ENCODE measurements at regions not wholly inside any gene's neighbourhood (a gene's known extent, or its start where the extent isn't known, plus 50 kb on each side); places are given as distances from the start of the nearest gene placed in this dataset.

GRCh38 chr4:134645778-134646177 lies 444.2 kb upstream of the PABPC4L start:
- H3K27me3 ChIP-seq (ENCODE audit: control insufficient read depth, insufficient read depth, low read length), result no peaks in the 10 kb centered on the region
- H3K36me3 ChIP-seq (ENCODE audit: control insufficient read depth, insufficient read depth, low read length), result no peaks in the 10 kb centered on the region
- H3K4me3 ChIP-seq (ENCODE audit: low read depth, low read length), result no peak overlapping the region
- TF ChIP-seq CTCF (IDR thresholded peaks at IDR 0.05; ENCODE audit: insufficient read depth, low read length, poor library complexity, severe bottlenecking), result no peak
- DNase-seq (ENCODE audit: low read depth), result no peak

- Histone ChIP-seq H3K27me3 (ENCODE audit: control insufficient read depth, insufficient read depth, low read length) (no peaks in the 10 kb centered on the region), H3K4me3 (ENCODE audit: low read depth, low read length) (no peak overlapping the region), H3K36me3 (ENCODE audit: control insufficient read depth, insufficient read depth, low read length) (no peaks in the 10 kb centered on the region)
- no peak for DNase-seq (ENCODE audit: low read depth)
- TF ChIP-seq CTCF (IDR thresholded peaks at IDR 0.05; ENCODE audit: insufficient read depth, low read length, poor library complexity, severe bottlenecking), result no peak
Observed at GRCh38 chr4:134636338-134637051, 434.9 kb upstream of the PABPC4L start.

DNA sequence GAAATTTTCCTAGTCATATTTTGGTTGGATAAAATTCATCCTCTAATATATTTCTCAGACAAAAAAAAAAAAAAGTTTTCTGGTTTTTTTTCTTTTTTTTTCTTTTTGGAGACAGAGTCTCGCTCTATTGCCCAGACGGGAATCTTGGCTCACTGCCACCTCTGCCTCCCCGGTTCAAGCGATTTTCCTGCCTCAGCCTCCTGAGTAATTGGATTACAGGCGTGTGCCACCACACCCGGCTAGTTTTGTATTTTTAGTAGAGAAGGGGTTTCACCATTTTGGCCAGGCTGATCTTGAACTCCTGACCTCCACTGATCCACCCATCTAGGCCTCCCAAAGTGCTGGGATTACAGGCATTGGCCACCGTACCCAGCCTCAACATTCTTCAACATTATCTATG lies 432.7 kb upstream of the PABPC4L start:
- H3K4me3 ChIP-seq (ENCODE audit: low read depth, low read length), result no peak overlapping the region
- no peak for TF ChIP-seq CTCF (IDR thresholded peaks at IDR 0.05; ENCODE audit: insufficient read depth, low read length, poor library complexity, severe bottlenecking)
- H3K27me3 ChIP-seq (ENCODE audit: control insufficient read depth, insufficient read depth, low read length), result no peaks in the 10 kb centered on the region
- no peaks in the 10 kb centered on the region for H3K36me3 ChIP-seq (ENCODE audit: control insufficient read depth, insufficient read depth, low read length)
- no peak for DNase-seq (ENCODE audit: low read depth)

DNA sequence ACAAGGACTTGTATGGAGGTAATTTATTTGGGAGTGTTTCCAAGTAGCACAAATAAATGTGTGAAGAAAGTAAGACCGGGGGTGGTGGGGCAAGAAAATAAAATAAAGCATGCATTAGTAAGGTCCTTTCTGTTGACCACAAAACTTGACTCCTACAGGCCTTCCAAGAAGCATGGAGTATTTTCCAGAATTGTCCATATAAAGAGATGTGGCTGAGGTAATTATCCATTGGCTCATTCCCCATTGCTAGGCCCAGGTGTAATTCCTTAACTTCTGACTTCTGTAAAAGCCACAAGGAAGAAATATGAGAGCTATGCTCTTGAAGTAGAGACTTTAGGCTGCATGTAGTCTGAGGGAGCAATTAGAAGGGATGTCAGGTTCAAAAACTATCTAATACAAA lies 430.5 kb upstream of the PABPC4L start:
- no peak for DNase-seq (ENCODE audit: low read depth)
- TF ChIP-seq CTCF (IDR thresholded peaks at IDR 0.05; ENCODE audit: insufficient read depth, low read length, poor library complexity, severe bottlenecking), result no peak
- no peak overlapping the region for H3K4me3 ChIP-seq (ENCODE audit: low read depth, low read length)
- H3K36me3 ChIP-seq (ENCODE audit: control insufficient read depth, insufficient read depth, low read length), result no peaks in the 10 kb centered on the region
- no peaks in the 10 kb centered on the region for H3K27me3 ChIP-seq (ENCODE audit: control insufficient read depth, insufficient read depth, low read length)

DNA sequence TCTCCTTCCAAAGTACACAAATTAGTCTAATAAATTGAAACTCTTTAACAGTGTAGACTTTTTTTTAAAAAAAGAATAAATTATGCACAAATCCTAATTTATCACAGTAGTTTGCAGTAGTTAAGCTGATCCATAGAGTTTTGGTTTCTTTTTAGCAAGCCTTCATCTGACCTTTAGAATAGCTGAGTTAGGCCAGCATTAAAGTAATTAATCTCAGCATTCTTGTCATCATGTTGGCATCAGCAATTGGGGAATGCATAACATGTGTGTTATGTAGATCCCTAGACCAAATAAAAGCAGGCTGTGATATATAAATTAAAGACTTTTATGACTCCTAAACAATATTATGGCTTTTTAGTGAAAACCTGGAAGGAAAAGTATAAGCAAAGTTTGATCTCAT lies 426.5 kb upstream of the PABPC4L start:
- Histone ChIP-seq H3K27me3 (ENCODE audit: control insufficient read depth, insufficient read depth, low read length) (no peaks in the 10 kb centered on the region), H3K4me3 (ENCODE audit: low read depth, low read length) (no peak overlapping the region), H3K36me3 (ENCODE audit: control insufficient read depth, insufficient read depth, low read length) (no peaks in the 10 kb centered on the region)
- DNase-seq (ENCODE audit: low read depth), result no peak
- TF ChIP-seq CTCF (IDR thresholded peaks at IDR 0.05; ENCODE audit: insufficient read depth, low read length, poor library complexity, severe bottlenecking), result no peak

DNA sequence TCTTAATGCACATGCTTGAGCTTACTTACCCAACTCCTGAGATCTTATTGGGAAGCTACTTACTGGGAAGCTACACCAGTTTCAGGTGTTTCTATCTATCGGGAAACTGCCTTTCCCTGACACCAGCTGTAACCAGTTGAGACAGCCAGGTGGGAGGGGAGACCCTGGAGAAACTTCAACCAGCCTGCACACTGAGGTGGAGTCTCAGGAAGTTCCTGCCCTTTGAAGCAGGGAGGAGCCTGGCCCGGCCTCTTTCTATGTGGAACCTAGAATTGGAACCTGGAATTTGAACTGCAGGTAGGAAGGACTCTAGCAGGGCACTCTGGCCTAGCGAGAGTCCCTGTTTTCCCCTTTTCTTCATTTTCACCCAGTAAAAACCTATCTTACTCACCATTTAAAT lies 425.8 kb upstream of the PABPC4L start:
- Histone ChIP-seq H3K4me3 (ENCODE audit: low read depth, low read length) (no peak overlapping the region), H3K27me3 (ENCODE audit: control insufficient read depth, insufficient read depth, low read length) (no peaks in the 10 kb centered on the region), H3K36me3 (ENCODE audit: control insufficient read depth, insufficient read depth, low read length) (no peaks in the 10 kb centered on the region)
- no peak for TF ChIP-seq CTCF (IDR thresholded peaks at IDR 0.05; ENCODE audit: insufficient read depth, low read length, poor library complexity, severe bottlenecking)
- DNase-seq (ENCODE audit: low read depth), result no peak

All from kidney epithelial cell (primary cell).